KMS-11 (cell line): ENCODE measurements at regions not wholly inside any gene's neighbourhood (a gene's known extent, or its start where the extent isn't known, plus 50 kb on each side); places are given as distances from the start of the nearest gene placed in this dataset.

ENCODE experiments used
- H2AFZ ChIP-seq: fragments of 200-600 bp; sonication (generic); 2 replicates; pipeline ENCODE4 v1.6.1; 2016; ENCODE audit warnings: antibody characterized with exemption, mixed run types, low read depth
- H3K27ac ChIP-seq: fragments of 200-600 bp; sonication (generic); 2 replicates; pipeline ENCODE4 v1.6.1; 2016; ENCODE audit warnings: mild to moderate bottlenecking, mixed run types
- H3K27me3 ChIP-seq: fragments of 200-600 bp; sonication (generic); 2 replicates; pipeline ENCODE4 v1.6.1; 2017; ENCODE audit warnings: mild to moderate bottlenecking, low read depth, mixed run types, moderate library complexity; ENCODE audit not compliant: insufficient read depth
- H3K36me3 ChIP-seq: fragments of 200-600 bp; sonication (generic); 2 replicates; pipeline ENCODE4 v1.6.1; 2017; ENCODE audit warnings: mild to moderate bottlenecking, mixed run types; ENCODE audit not compliant: insufficient read depth
- H3K4me1 ChIP-seq: fragments of 200-600 bp; sonication (generic); 2 replicates; pipeline ENCODE4 v1.6.1; 2016; ENCODE audit warnings: mild to moderate bottlenecking, low read depth, mixed run types; ENCODE audit not compliant: poor library complexity, severe bottlenecking
- H3K4me2 ChIP-seq: fragments of 200-600 bp; sonication (generic); 2 replicates; pipeline ENCODE4 v1.7.0; 2016; ENCODE audit warnings: mild to moderate bottlenecking, mixed run types
- H3K4me3 ChIP-seq: fragments of 200-600 bp; sonication (generic); IDR thresholded peaks from 2 replicates; pipeline ENCODE4 v1.6.1; 2017; ENCODE audit warnings: low read depth, low read length, mixed read lengths; ENCODE audit not compliant: insufficient read depth
- H3K79me2 ChIP-seq: fragments of 200-600 bp; sonication (generic); 2 replicates; pipeline ENCODE4 v1.6.1; 2016; ENCODE audit warnings: low read depth, mixed run types; ENCODE audit not compliant: insufficient read depth
- H3K9ac ChIP-seq: fragments of 200-600 bp; sonication (generic); 2 replicates; pipeline ENCODE4 v1.6.1; 2016; ENCODE audit warnings: mild to moderate bottlenecking, mixed run types
- H4K20me1 ChIP-seq: fragments of 200-600 bp; sonication (generic); 2 replicates; pipeline ENCODE4 v1.6.1; 2016; ENCODE audit warnings: mild to moderate bottlenecking, mixed run types; ENCODE audit not compliant: insufficient read depth
- TF ChIP-seq, protein P1 (sequence below): fragments of 200-600 bp; sonication (generic); conservative IDR thresholded peaks from 2 replicates; pipeline ENCODE4 v1.6.1; 2017; ENCODE audit warnings: low read depth, mild to moderate bottlenecking, antibody characterized with exemption, low read length, moderate library complexity, mixed read lengths

DNA sequence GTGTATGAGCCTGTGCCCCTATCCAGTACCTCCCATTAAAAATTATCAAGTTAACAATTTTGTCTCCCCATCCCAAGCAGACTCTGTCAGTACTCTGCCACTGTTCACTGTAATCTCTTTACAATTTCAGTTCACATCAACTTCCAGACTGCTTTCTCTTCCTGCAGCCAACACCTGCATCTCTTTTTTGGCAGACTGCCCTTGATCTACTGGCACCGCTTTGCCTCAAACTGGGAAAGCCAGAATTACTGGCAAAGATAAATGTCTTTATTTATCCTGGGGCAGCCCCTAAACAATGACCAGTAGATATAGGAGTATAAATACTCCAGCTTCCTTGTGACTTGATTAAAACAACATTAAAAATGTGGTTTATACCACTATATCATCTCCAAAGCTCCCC lies 494.1 kb downstream of the ZNF385D start:
- no peaks in the 10 kb centered on the region for H3K36me3 ChIP-seq
- no peak overlapping the region for H2AFZ ChIP-seq
- no peak overlapping the region for H3K9ac ChIP-seq
- no peak overlapping the region for H3K27ac ChIP-seq
- no peak overlapping the region for H3K4me3 ChIP-seq
- no peaks in the 10 kb centered on the region for H3K79me2 ChIP-seq
- H3K4me1 ChIP-seq: no peaks in the 10 kb centered on the region
- H3K27me3 ChIP-seq: no peaks in the 10 kb centered on the region
- TF ChIP-seq, protein P1, sequence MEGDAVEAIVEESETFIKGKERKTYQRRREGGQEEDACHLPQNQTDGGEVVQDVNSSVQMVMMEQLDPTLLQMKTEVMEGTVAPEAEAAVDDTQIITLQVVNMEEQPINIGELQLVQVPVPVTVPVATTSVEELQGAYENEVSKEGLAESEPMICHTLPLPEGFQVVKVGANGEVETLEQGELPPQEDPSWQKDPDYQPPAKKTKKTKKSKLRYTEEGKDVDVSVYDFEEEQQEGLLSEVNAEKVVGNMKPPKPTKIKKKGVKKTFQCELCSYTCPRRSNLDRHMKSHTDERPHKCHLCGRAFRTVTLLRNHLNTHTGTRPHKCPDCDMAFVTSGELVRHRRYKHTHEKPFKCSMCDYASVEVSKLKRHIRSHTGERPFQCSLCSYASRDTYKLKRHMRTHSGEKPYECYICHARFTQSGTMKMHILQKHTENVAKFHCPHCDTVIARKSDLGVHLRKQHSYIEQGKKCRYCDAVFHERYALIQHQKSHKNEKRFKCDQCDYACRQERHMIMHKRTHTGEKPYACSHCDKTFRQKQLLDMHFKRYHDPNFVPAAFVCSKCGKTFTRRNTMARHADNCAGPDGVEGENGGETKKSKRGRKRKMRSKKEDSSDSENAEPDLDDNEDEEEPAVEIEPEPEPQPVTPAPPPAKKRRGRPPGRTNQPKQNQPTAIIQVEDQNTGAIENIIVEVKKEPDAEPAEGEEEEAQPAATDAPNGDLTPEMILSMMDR: no peak
- H3K4me2 ChIP-seq: no peak overlapping the region
- no peaks in the 10 kb centered on the region for H4K20me1 ChIP-seq

DNA sequence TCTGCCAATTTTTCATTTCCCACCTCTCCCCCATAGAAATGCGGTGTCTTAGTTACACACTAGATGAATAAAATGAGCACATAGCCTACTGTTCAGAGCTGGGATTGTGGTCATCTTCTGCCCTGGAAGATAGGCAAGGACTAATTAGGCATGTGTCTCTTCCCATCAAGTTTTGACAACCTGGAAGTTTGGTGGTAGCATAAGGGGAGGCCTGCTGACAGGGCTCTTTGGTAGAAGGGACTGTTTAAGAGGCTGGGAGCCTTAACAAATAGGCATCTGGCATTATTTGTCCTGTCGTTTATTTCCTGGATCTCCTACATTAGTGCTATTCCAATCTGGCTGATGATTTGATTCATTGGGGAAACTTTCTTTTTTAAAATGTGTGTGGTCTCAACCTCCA lies 512.3 kb downstream of the ZNF385D start:
- H3K4me3 ChIP-seq: no peak overlapping the region
- no peak overlapping the region for H3K9ac ChIP-seq
- TF ChIP-seq, protein P1: no peak
- H3K27ac ChIP-seq: no peak overlapping the region
- H2AFZ ChIP-seq: no peak overlapping the region
- H4K20me1 ChIP-seq: no peaks in the 10 kb centered on the region
- H3K79me2 ChIP-seq: no peaks in the 10 kb centered on the region
- no peak overlapping the region for H3K4me2 ChIP-seq
- H3K4me1 ChIP-seq: no peaks in the 10 kb centered on the region
- no peaks in the 10 kb centered on the region for H3K36me3 ChIP-seq
- no peaks in the 10 kb centered on the region for H3K27me3 ChIP-seq

DNA sequence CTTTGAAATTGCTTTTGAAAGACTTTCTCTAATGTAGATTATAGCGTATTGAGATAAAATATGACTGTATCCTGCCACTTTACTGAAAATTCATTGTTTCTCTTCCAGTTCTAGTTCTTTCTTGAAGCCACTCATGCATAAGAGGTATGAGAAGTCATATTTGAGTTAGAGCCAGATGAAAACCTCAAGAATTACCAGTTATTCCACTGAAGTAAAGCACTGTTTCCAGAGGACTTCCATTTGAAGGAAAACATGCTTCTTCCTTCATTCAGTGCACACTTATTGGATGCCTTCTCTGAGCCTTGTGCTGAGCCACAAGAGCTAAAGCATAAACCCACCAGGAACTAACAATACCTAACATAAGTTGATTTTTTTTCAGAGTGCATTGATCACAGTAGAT lies 513.4 kb downstream of the ZNF385D start:
- no peaks in the 10 kb centered on the region for H3K36me3 ChIP-seq
- H3K9ac ChIP-seq: no peak overlapping the region
- H3K27me3 ChIP-seq: no peaks in the 10 kb centered on the region
- H3K4me2 ChIP-seq: no peak overlapping the region
- no peak overlapping the region for H3K4me3 ChIP-seq
- H3K4me1 ChIP-seq: no peaks in the 10 kb centered on the region
- H3K79me2 ChIP-seq: no peaks in the 10 kb centered on the region
- no peak overlapping the region for H3K27ac ChIP-seq
- no peaks in the 10 kb centered on the region for H4K20me1 ChIP-seq
- TF ChIP-seq, protein P1: no peak
- no peak overlapping the region for H2AFZ ChIP-seq

DNA sequence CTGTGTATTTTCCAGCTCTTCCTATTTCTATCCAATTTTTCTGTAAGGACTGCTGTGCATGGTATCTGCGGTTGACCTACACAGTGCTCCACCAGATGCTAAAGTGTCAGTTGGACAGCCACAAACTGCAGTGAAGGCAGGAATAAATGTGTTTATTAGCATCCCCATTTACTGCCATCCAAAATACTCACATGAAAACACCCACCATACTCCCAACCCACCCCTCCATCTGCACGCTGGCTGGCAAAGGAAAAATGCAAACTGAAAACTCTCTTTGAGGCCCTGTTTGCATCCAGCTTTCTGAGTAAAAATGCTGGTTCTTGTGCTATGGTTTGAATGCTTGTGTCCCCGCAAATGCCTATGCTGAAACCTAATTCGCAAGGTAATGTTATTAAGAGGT lies 515.5 kb downstream of the ZNF385D start:
- Histone ChIP-seq H3K4me3 (no peak overlapping the region), H3K27ac (no peak overlapping the region), H3K9ac (no peak overlapping the region), H3K4me2 (no peak overlapping the region), H3K4me1 (no peaks in the 10 kb centered on the region), H4K20me1 (no peaks in the 10 kb centered on the region), H3K27me3 (no peaks in the 10 kb centered on the region), H3K79me2 (no peaks in the 10 kb centered on the region), H2AFZ (no peak overlapping the region), H3K36me3 (no peaks in the 10 kb centered on the region)
- TF ChIP-seq, protein P1: no peak

DNA sequence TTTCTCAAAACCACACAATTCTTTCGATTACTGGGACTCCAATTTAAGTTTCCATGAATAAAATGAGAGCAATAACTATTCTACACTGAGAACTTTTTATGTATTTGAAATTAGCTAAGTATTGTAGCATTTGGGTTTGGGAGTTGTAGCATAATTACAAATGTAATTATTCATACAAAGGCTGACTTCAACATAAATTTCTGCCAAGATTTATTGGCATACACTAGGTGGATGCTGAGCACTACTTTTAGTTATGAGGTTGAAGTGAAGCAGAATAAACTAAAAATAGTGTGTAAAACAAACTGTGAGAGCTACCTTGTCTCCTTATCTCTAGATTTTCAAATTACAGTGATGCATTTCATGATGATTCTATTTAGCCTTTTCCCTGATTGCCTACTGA lies 516.1 kb downstream of the ZNF385D start:
- Histone ChIP-seq H3K79me2 (no peaks in the 10 kb centered on the region), H3K36me3 (no peaks in the 10 kb centered on the region), H3K4me1 (no peaks in the 10 kb centered on the region), H4K20me1 (no peaks in the 10 kb centered on the region), H2AFZ (no peak overlapping the region), H3K4me2 (no peak overlapping the region), H3K27me3 (no peaks in the 10 kb centered on the region), H3K4me3 (no peak overlapping the region), H3K9ac (no peak overlapping the region), H3K27ac (no peak overlapping the region)
- TF ChIP-seq, protein P1: no peak
